ENCODE measurements at regions not wholly inside any gene's neighbourhood (a gene's known extent, or its start where the extent isn't known, plus 50 kb on each side); places are given as distances from the start of the nearest gene placed in this dataset.
"Not testable (repeated sequence)": the region's sequence is repeated elsewhere in the genome, so short reads cannot be mapped to it uniquely, and the experiment has no call there.

GRCh38 chr2:225814554-225814953 is 415.0 kb downstream of the NYAP2 start:
- no peaks in the 10 kb centered on the region for H3K9me3 ChIP-seq (ENCODE audit: control insufficient read depth, low read length, poor library complexity, severe bottlenecking)
- Mint-ChIP-seq H3K4me1 (no peaks in the 10 kb centered on the region), H3K27me3 (peaks cover 15% of the 10 kb centered on the region), H3K36me3 (ENCODE audit: low read depth) (no peaks in the 10 kb centered on the region), H3K4me3 (no peak overlapping the region), H3K27ac (no peak overlapping the region)
- ATAC-seq (no peak), DNase-seq (no peak)

GRCh38 chr2:225806105-225806504 is 406.6 kb downstream of the NYAP2 start:
- H3K27ac Mint-ChIP-seq: no peak overlapping the region
- H3K27me3 Mint-ChIP-seq: no peaks in the 10 kb centered on the region
- no peak for ATAC-seq
- no peak overlapping the region for H3K4me3 Mint-ChIP-seq
- H3K36me3 Mint-ChIP-seq (ENCODE audit: low read depth): no peaks in the 10 kb centered on the region
- H3K9me3 ChIP-seq (ENCODE audit: control insufficient read depth, low read length, poor library complexity, severe bottlenecking): no peaks in the 10 kb centered on the region
- H3K4me1 Mint-ChIP-seq: no peaks in the 10 kb centered on the region
- no peak for DNase-seq

DNA sequence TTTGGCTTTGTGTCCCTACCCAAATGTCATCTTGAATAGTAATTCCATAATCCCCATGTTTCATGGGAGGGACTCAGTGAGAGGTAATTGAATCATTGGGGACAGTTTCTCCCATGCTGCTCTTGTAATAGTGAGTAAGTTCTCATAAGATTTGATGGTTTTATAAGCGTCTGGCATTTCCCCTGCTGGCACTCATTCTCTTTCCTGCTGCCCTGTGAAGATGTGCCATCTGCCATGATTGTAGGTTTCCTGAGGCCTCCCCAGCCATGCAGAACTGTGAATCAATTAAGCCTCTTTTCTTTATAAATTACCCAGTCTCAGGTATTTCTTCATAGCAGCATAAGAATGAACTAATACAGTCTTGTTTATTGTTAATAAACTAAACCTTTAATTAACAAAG is 402.6 kb downstream of the NYAP2 start:
- not testable (repeated sequence) for H3K4me1 Mint-ChIP-seq; H3K4me3 Mint-ChIP-seq; H3K9me3 ChIP-seq (ENCODE audit: control insufficient read depth, low read length, poor library complexity, severe bottlenecking); H3K27me3 Mint-ChIP-seq; DNase-seq; H3K27ac Mint-ChIP-seq; ATAC-seq; H3K36me3 Mint-ChIP-seq (ENCODE audit: low read depth)

GRCh38 chr2:225797394-225797793 is 397.9 kb downstream of the NYAP2 start:
- Mint-ChIP-seq H3K27ac (no peak overlapping the region), H3K4me3 (no peak overlapping the region), H3K4me1 (no peaks in the 10 kb centered on the region), H3K27me3 (peaks cover 5% of the 10 kb centered on the region), H3K36me3 (ENCODE audit: low read depth) (no peaks in the 10 kb centered on the region)
- no peak for ATAC-seq
- H3K9me3 ChIP-seq (ENCODE audit: control insufficient read depth, low read length, poor library complexity, severe bottlenecking): no peaks in the 10 kb centered on the region
- DNase-seq: no peak

GRCh38 chr2:225794652-225795400 is 395.3 kb downstream of the NYAP2 start:
- Mint-ChIP-seq H3K4me3 (no peak overlapping the region), H3K36me3 (ENCODE audit: low read depth) (no peaks in the 10 kb centered on the region), H3K27me3 (peaks cover 5% of the 10 kb centered on the region), H3K4me1 (no peaks in the 10 kb centered on the region), H3K27ac (no peak overlapping the region)
- DNase-seq: no peak
- H3K9me3 ChIP-seq (ENCODE audit: control insufficient read depth, low read length, poor library complexity, severe bottlenecking): no peaks in the 10 kb centered on the region
- ATAC-seq: no peak

DNA sequence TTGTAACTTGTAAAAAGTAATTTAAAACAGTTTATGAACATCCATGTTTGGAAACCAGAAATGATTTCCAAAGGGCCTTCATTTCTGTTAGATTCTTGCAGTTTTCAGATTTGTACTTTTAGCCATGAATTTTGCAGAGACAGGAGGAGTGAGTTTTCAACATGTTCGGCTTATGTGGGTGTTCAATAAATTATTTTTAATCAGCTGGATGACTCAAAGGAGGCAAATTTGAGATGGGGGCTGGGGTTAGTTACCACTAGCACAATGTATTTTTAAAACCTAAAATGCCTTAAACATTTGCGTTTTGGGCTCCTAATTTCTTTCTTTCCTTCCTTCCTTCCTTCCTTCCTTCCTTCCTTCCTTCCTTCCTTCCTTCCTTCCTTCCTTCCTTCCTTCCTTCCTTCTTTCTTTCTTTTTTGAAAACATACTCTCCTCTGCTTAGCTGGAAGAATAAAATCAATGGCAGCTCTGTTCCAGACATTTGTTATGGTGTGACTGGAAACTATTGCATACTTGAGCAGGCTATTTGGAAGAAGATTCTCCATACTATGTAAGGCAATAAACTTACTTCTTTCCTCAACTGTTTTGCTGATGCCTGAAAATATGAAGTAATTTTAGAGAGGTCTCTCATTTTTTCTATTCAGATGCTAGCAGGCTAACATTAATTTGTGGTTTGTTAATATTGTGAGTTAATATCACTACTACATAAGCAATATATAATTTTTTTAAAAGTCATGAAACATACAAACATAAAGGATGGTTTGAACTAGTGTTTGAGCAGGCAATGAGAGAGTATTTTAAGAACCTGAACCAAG is 394.4 kb downstream of the NYAP2 start:
- ATAC-seq (no peak), DNase-seq (no peak)
- no peaks in the 10 kb centered on the region for H3K9me3 ChIP-seq (ENCODE audit: control insufficient read depth, low read length, poor library complexity, severe bottlenecking)
- no peaks in the 10 kb centered on the region for H3K36me3 Mint-ChIP-seq (ENCODE audit: low read depth)
- H3K27ac Mint-ChIP-seq: no peak overlapping the region
- no peak overlapping the region for H3K4me3 Mint-ChIP-seq
- peaks cover 5% of the 10 kb centered on the region for H3K27me3 Mint-ChIP-seq
- H3K4me1 Mint-ChIP-seq: no peaks in the 10 kb centered on the region

- Mint-ChIP-seq H3K4me3 (no peak overlapping the region), H3K27ac (no peak overlapping the region), H3K4me1 (no peaks in the 10 kb centered on the region), H3K27me3 (no peaks in the 10 kb centered on the region), H3K36me3 (ENCODE audit: low read depth) (no peaks in the 10 kb centered on the region)
- H3K9me3 ChIP-seq (ENCODE audit: control insufficient read depth, low read length, poor library complexity, severe bottlenecking): no peaks in the 10 kb centered on the region
- no peak for ATAC-seq
- no peak for DNase-seq
Observed at GRCh38 chr2:225788571-225789094, 389.1 kb downstream of the NYAP2 start.

- no peak overlapping the region for H3K27ac Mint-ChIP-seq
- ATAC-seq (no peak), DNase-seq (no peak)
- no peaks in the 10 kb centered on the region for H3K36me3 Mint-ChIP-seq (ENCODE audit: low read depth)
- H3K9me3 ChIP-seq (ENCODE audit: control insufficient read depth, low read length, poor library complexity, severe bottlenecking): no peaks in the 10 kb centered on the region
- no peak overlapping the region for H3K4me3 Mint-ChIP-seq
- no peaks in the 10 kb centered on the region for H3K4me1 Mint-ChIP-seq
- no peaks in the 10 kb centered on the region for H3K27me3 Mint-ChIP-seq
Observed at GRCh38 chr2:225787497-225787896, 388.0 kb downstream of the NYAP2 start.

GRCh38 chr2:225781991-225782390 is 382.5 kb downstream of the NYAP2 start:
- Mint-ChIP-seq H3K36me3 (ENCODE audit: low read depth) (no peaks in the 10 kb centered on the region), H3K4me3 (no peak overlapping the region), H3K27ac (no peak overlapping the region), H3K4me1 (no peaks in the 10 kb centered on the region), H3K27me3 (no peaks in the 10 kb centered on the region)
- ATAC-seq: no peak
- no peaks in the 10 kb centered on the region for H3K9me3 ChIP-seq (ENCODE audit: control insufficient read depth, low read length, poor library complexity, severe bottlenecking)
- no peak for DNase-seq

DNA sequence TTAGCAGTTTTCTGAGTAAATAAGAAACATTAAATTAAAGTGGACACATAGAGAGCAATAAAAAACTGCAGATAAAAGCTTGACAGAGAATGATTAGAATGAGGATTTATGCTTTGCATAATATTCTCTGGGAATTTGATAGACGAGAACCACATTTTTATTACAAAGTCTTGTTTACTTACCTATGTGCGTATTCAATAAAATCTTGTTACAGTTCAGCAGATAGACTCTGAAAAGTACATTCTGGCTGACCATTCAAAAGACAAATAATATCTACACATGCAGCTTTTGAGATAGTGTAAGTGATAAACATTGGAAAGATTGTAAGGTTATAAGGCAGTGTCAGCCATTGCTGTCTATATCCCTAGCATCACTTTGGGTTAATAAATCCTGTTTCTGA is 381.6 kb downstream of the NYAP2 start:
- DNase-seq (no peak), ATAC-seq (no peak)
- H3K27me3 Mint-ChIP-seq: no peaks in the 10 kb centered on the region
- no peaks in the 10 kb centered on the region for H3K36me3 Mint-ChIP-seq (ENCODE audit: low read depth)
- no peak overlapping the region for H3K4me3 Mint-ChIP-seq
- no peaks in the 10 kb centered on the region for H3K9me3 ChIP-seq (ENCODE audit: control insufficient read depth, low read length, poor library complexity, severe bottlenecking)
- no peaks in the 10 kb centered on the region for H3K4me1 Mint-ChIP-seq
- no peak overlapping the region for H3K27ac Mint-ChIP-seq

- no peaks in the 10 kb centered on the region for H3K9me3 ChIP-seq (ENCODE audit: control insufficient read depth, low read length, poor library complexity, severe bottlenecking)
- Mint-ChIP-seq H3K36me3 (ENCODE audit: low read depth) (no peaks in the 10 kb centered on the region), H3K4me3 (no peak overlapping the region), H3K4me1 (no peaks in the 10 kb centered on the region), H3K27ac (no peak overlapping the region), H3K27me3 (no peaks in the 10 kb centered on the region)
- DNase-seq (no peak), ATAC-seq (no peak)
Observed at GRCh38 chr2:225779829-225780228, 380.3 kb downstream of the NYAP2 start.

GRCh38 chr2:225773148-225773547 is 373.6 kb downstream of the NYAP2 start:
- no peak for ATAC-seq
- H3K4me1 Mint-ChIP-seq: peaks cover 2% of the 10 kb centered on the region
- no peak for DNase-seq
- H3K27ac Mint-ChIP-seq: no peak overlapping the region
- no peak overlapping the region for H3K4me3 Mint-ChIP-seq
- H3K36me3 Mint-ChIP-seq (ENCODE audit: low read depth): no peaks in the 10 kb centered on the region
- H3K9me3 ChIP-seq (ENCODE audit: control insufficient read depth, low read length, poor library complexity, severe bottlenecking): no peaks in the 10 kb centered on the region
- H3K27me3 Mint-ChIP-seq: no peaks in the 10 kb centered on the region

DNA sequence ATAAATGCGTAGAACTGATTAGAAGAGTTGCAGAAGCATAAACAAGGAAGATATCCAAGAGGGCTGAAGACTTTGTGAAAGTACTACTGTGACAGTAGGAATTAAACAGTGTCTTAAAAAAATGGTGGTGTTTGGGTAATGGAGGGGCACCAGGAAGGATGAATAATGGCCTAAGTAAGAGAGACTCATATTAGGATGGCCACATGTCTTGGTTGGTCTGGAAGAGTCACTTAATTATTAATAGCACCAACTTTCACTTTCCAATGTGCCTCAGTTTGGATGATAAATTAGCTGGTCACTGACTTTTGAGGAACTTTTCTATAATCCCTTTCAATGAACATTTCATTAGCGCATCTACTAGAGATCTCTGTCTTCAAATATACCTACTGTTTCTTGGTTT is 372.2 kb downstream of the NYAP2 start:
- no peaks in the 10 kb centered on the region for H3K36me3 Mint-ChIP-seq (ENCODE audit: low read depth)

More for the DNA sequence above, 372.2 kb downstream of the NYAP2 start:
- DNase-seq (no peak), ATAC-seq (no peak)
- Mint-ChIP-seq H3K4me1 (peaks cover 2% of the 10 kb centered on the region), H3K27ac (no peak overlapping the region), H3K4me3 (no peak overlapping the region), H3K27me3 (no peaks in the 10 kb centered on the region)
- H3K9me3 ChIP-seq (ENCODE audit: control insufficient read depth, low read length, poor library complexity, severe bottlenecking): no peaks in the 10 kb centered on the region
